ENCODE measurements at regions not wholly inside any gene's neighbourhood (a gene's known extent, or its start where the extent isn't known, plus 50 kb on each side); places are given as distances from the start of the nearest gene placed in this dataset.

- no peak for TF ChIP-seq CTCF (IDR thresholded peaks at IDR 0.05)
- no peak for TF ChIP-seq POLR2A (IDR thresholded peaks at IDR 0.05)
These were observed 903.4 kb downstream of the LRFN5 start for GRCh38 chr14:42510071-42510470.
